GM12892 (cell line): ENCODE measurements at regions not wholly inside any gene's neighbourhood (a gene's known extent, or its start where the extent isn't known, plus 50 kb on each side); places are given as distances from the start of the nearest gene placed in this dataset.
"Not testable (repeated sequence)": the region's sequence is repeated elsewhere in the genome, so short reads cannot be mapped to it uniquely, and the experiment has no call there.

Source experiments
- POLR2A ChIP-seq: IDR thresholded peaks from 2 replicates; pipeline ENCODE4 v1.6.1; 2011; ENCODE audit warnings: low read depth, low read length, control low read depth
- POLR2AphosphoS5 ChIP-seq: IDR thresholded peaks from 2 replicates; pipeline ENCODE4 v1.6.1; 2011; ENCODE audit warnings: low read depth, low read length, control low read depth
- TAF1 ChIP-seq: IDR thresholded peaks from 2 replicates; pipeline ENCODE4 v1.6.1; 2011; ENCODE audit warnings: low read depth, mild to moderate bottlenecking, control low read depth, low read length, borderline replicate concordance

- not testable (repeated sequence) for TF ChIP-seq POLR2A, POLR2AphosphoS5, TAF1
Measured at GRCh38 chr7:109687269-109687668, 1117.6 kb downstream of the DNAJB9 start.
